HG03196 (cell line): ENCODE measurements at regions not wholly inside any gene's neighbourhood (a gene's known extent, or its start where the extent isn't known, plus 50 kb on each side); places are given as distances from the start of the nearest gene placed in this dataset.

ENCODE experiments used
- ATAC-seq: cut with Tn5 transposase; IDR thresholded peaks from one replicate; pipeline ENCODE4 v1.9.1; 2021; ENCODE audit not compliant: unreplicated experiment

DNA sequence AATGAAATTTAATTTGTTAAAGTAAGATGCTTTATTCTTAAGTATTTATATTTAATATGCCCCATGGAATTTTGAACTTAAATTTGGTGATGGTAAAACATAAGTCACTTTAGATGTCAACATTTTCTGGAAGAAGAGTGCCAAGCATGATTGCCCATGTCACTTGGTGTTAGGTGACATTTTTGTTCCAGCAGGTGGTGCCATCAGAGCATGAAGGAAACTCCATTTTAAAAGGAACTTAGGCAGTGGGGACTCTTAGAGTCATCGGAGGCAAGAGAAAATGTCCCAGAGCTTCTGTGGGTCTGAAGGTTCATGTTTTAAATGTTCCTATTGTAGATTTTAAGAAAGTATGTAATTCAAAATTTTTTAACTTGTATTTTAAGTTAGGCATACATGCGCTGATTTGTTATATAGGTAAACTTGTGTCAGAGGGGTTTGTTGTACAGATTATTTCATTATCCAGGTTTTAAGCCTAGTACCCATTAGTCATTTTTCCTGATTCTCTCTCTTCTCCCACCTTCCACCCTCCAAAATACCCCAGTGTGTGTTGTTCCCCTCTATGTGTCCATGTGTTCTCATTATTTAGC lies 789.3 kb downstream of the SEMA5A start:
- no peak for ATAC-seq

DNA sequence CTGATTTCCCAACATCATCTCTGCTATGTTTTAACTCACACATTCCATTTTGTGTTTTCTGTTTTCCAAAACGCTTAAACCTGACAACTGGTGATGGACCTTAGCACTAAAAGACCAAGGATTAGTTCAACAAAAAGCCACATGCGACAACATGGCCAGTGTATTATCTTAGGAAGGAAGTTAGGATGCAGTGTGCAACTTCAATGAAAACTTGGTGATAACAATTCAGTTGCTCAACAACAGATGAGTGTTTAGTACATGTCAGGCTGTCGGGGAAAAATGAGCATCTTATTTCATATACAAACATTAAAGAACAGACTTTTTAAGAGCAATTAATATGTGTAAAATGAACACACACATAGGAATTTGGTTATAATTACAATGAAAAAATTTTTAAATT lies 780.0 kb downstream of the SEMA5A start:
- ATAC-seq: no peak

DNA sequence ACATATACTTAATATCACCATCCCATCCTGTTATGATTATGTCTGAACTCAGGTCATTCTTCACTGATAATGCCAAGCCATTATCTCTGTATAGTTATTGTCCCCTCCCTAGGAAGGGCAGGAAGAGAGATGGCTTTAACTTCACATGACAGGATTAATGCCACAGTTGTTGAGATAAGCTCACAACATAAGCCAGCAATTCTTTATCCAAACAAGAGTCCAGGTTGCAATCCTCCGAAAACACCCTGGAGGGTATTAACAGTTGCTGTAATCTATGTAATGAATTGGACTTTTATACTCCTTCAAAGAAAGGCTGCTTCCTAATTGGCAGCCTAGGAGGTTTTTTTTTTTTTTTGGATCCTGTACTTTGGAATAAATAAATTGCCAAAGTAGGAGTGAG lies 779.4 kb downstream of the SEMA5A start:
- ATAC-seq: no peak

DNA sequence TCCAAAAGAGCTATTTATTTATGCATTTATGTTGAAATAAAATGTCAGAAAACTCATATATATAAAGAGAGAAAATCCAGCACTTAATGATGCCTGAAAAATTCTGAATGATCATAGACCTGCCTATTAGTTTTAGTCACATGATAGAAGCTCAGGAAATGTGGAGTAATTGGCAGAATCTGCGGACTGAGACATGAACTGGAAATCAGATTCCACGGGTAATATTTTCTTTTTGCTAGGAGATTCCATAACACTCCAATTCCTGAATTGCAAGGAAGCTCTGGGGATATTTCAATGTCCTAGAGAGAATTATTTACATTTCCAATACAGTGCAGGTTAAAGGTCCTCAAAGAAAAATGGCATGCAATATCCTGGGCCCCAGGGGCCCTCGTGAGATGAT lies 778.8 kb downstream of the SEMA5A start:
- ATAC-seq: no peak

DNA sequence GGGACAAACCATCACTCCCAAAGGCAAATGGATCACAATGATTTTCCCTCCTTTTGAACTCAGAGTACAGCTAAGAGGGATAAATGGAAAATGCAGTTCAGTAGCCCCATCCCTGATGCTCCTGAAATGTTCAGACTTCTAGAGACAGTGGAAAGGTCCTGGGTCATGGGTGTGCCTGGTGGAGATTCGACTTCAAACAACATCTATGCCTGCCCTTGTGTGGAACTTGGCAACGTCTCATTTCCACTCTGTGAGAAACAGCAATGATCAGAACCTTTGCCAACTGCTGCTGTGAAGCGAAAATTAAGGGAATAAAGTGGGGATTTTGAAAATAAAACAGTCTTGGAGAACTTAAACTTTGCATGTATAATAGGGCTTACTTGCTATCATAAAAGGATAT lies 778.1 kb downstream of the SEMA5A start:
- ATAC-seq: no peak

DNA sequence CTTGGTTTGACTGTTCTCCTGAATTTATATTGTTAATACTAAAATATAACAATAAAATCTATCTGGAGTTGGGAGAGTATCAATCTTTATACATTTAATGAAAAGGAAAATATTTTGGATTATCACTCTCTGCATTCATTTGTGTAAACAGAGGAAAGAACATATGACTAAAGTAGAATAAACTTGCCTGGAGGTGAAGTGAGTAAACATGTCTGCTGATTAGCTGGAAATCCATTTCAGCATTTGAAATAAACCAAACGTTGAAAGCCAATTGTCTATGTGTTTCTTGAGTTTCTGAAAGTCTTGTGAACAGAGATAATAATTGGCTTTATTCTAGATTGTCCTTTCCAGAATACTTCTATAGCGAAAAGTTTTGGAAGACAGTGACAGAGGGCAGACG lies 776.2 kb downstream of the SEMA5A start:
- no peak for ATAC-seq

DNA sequence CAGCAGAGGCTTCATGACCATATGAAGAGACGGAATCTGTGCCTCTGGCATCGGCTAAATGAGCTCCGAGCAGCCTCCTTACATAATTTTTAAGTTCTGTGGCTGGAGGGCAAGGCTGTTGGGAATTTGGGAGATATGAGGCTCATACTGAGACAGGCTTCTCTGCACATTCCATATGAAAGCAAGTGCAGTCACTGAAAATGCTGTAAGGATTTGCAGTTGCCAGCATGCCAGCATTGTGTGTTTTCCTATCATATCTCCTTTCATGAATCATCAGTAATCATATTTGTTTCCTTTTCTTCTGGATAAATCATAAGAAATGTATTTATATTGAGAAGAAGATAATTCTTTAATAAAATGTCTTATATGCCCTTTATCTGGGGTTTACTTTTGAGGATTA lies 775.4 kb downstream of the SEMA5A start:
- no peak for ATAC-seq

DNA sequence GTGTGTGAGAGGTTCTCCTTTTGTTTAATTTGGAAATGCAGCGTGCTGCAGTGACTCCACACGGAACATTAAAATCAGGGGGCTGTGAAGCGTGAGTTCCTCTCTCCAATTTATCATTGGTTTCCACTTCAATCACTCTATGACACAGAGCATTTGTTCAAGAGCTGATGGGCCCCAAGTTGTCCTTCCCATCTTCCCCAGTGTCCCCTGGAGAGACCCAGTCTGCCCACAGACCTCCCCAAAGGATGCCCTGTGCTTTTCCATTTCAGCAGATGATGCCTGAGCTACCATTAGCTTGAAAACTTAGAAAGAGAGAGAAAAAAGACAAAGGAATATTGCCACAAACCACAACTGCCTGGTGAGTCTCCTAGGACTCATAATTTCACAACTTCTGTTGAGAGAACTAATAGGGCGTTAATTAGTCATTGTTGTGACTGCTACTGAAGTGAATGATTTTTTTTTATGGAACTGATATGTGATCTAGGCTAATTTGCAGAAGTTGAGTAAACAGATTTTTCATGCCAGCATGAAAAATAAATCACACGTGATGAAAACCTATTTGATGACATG lies 772.7 kb downstream of the SEMA5A start:
- ATAC-seq: no peak

DNA sequence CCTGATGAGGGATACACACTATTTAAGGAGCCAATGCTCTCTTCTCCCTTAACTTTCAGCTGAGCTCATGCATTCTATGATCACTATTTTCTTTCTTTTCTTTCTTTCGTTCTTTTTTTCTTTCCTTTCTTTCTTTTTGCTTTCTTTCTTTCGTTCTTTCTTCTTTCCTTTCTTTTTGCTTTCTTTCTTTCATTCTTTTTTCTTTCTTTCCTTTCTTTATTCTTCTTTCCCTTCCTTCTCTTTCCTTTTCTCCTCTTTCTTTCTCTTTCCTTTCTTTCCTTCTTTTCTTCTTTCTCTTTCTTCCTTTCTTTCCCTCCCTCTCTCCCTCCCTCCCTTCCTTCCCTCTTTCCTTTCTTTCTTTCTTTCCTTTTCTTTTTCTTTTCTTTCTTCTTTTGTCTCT lies 761.2 kb downstream of the SEMA5A start:
- no peak for ATAC-seq

DNA sequence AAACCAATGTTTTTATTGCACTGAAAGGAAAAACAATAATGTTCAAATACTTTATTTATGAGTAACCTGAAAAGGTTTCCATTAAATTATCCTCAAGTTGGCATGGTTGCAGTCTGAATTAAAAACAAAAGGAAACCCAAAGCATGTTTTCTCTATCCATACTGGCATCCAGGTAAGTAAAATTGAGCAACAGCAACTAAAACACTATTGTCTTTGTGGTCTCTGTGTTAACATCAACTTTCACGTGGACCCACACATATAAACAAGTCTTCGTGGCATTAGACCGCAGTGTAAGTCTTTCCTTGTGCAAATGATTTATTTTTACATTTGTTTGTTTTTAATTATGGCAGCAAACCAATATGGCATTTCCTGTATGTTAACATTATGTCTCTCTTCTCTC lies 757.6 kb downstream of the SEMA5A start:
- ATAC-seq: no peak

DNA sequence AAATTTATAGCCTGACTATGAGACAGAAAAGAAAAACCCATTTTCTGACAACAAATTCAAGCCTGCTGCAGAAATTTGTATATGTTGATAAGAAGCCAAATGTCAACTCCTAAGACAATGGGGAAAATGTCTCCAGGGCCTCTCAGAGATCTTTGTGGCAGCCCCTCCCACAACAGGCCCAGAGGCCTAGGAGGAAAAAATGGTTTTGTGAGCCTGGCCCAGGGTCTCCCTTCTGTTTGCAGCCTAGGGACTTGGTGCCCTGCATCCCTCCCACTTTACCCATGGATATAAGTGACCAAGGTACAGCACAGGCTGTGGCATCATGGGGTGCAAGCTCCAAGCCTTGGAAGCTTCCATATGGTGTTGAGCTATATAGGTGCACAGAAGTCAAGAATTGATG lies 740.2 kb downstream of the SEMA5A start:
- ATAC-seq: no peak

DNA sequence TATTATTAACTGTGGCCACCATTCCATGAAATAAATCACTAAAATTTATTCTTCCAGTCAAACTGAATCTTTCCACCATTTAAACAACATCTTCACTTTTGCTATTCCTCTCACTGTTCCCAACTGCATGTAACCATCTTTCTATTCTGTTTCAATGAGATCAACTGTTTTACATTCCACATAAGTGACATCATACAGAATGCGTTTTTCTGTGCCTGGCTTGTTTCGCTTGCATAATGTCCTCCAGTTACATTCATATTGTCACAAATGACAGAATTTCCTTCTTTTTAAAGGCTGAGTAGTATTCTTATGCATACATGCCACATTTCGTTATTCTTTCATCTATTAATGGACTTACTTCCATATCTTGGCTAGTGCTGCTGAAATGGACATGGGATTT lies 738.2 kb downstream of the SEMA5A start:
- ATAC-seq: no peak

DNA sequence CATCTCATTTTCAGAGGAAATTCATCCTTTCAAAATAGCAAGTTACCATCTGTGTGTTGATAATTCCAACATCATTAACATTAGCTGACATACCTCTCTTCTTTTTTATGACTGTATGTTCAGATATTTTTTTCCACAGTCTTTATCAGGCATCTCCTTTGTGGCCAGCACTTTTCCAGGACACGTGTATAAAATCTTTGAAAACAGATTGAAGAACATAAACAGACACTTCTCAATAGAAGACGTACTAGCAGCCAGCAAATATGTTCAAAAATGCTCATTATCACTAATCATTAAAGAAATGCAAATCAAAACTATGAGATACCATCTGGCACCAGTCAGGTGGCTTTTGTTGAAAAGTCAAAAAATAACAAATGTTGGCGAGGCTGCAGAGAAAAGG lies 734.3 kb downstream of the SEMA5A start:
- ATAC-seq: no peak

DNA sequence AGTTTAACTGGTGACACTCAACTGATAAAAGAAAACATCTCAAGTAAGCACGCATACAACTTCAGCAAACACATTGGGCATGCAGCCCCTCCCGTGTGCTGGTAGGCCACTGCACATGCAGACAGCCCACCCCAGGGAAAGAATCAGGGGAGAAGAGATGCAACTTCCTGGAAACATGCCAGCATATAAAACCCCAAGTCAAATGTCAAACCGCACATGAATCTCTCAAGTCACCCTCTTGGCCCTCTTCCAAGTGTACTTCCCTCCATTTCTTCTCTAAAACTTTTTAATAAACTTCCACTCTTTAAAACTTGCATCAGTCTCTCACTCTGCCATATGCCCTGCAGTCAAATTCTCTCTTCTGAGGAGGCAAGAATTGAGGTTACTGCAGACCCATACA lies 732.7 kb downstream of the SEMA5A start:
- ATAC-seq: no peak

DNA sequence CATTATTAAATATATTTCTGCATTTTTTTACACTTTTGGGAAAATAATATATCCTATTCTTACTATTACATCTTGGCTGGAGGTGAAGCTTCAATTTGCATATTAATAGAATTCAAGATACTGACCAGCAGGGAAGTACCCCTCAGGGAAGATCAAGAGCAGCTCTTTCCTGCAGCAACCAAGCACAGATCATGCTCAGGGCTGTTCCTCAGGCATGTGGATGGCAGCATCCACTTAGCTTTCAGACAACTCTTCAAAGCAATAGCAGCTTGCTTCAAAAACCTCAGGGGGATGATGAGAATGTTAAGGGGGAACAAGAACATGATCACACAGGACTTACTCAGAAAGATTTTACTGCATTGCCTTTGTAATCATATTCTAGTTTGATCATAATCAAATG lies 731.8 kb downstream of the SEMA5A start:
- ATAC-seq: no peak

DNA sequence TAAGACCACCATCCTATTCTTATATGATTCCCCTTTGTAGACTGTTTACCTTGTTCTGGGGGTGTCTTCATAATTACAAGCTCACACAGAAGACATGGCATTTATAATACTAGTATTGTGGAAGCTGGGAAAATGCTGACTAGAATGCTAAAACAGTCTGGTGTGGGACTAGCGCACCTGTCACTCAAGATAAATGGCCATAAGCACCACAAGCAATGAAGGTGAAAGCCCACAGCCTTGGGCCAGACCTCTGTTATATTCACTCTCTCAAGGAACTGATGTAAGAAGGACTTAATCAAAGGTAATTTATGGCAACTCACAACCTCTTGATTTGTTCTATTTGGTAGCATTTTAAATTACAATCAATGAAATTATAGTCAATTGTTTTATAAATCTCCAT lies 721.5 kb downstream of the SEMA5A start:
- no peak for ATAC-seq

DNA sequence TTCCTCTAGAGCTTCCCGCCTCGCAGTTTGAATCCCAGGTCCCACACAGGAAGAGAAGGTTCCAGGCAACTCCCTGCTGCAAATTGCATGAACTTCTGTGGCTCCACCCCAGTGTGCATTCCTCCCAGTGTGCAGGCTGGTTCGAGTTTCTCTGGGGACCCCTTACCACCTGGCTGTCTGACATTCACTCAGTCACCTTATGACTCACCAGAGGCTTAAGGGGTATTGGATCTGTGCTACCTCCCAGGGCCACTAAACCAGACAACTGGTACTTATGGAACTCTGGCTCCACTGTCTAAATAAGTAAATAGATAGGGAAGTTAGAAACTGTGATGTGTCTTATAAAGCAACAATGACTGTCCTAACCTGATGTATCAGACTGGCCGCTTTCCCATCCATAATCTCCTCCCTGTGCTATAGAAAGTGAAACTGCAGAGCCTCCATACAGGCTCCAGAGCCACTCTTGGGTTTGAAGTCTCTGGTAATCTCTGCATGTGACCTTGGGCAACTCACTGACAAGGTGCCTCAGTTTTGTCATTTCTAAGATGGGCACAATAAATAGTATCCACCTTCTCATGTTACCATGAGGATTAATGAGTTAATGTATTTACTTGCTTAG lies 720.6 kb downstream of the SEMA5A start:
- no peak for ATAC-seq

DNA sequence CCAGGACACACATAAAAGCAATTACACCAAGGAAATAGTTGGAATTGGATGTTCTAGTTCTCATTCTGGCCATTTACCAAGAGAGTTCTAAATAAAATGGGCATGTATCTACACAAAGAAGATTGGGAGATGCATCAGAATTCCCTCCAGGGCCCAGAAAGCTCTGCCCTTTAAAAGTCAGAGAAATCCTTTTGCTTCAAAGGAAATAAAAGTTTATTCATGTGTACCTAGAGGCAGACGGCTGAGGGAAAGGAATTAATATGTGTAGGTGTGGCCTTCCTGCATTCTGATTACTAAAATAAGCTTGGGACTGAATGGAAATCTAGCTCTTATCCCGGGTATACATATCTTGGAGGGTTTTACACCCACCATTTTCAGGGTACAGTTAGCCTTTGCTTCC lies 719.4 kb downstream of the SEMA5A start:
- no peak for ATAC-seq

DNA sequence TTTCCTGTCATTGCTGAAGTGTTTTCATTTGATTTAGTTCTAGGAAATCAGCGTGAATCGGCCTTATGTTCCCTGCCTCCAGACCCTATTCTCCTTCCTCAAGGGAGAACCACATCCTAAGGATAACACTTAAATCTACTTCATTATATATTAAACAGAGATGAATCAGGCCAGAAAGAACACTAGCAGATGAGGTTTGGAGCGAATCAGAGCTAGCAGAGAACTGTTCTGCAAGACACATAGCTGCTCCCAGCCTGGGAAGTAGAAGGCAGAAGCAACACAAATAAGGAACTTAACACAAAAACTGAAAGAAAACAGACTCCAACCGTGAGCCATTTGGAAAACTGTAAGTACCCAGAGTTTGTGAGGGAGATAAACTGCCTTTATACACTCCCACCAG lies 718.2 kb downstream of the SEMA5A start:
- ATAC-seq: no peak

DNA sequence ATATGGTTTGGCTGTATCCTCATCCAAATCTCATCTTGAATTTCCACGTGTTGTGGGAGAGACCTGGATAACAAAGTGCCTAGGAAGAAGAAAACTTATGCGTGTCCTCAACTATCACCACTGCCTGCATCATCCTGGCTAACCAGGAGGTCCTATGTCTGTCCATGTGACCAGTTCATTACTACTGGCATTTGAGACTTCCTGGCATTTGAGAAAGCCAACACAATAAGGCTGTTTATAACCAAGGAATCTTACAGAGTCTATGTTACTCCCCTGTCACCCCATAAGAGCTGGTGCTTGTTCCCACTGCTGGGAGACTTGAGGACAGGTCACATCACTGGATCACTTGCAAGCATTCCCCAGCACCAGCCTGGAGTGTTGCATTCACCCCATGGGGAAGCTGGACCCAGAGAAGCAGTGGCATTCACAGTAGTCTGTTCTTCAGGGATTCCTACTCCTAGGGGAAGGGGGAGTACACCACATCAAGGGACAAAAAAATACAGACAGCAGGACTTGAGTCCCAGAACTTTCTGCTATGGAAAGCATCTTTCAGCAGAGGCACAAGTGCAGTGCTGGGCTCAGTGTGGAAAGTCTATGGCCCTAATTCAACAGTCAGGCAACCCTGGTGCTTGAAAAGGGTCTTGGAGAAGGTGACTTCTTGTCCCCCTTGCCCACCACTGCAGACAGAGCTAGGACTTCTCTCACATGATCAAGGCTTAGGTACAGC lies 717.1 kb downstream of the SEMA5A start:
- ATAC-seq: no peak

DNA sequence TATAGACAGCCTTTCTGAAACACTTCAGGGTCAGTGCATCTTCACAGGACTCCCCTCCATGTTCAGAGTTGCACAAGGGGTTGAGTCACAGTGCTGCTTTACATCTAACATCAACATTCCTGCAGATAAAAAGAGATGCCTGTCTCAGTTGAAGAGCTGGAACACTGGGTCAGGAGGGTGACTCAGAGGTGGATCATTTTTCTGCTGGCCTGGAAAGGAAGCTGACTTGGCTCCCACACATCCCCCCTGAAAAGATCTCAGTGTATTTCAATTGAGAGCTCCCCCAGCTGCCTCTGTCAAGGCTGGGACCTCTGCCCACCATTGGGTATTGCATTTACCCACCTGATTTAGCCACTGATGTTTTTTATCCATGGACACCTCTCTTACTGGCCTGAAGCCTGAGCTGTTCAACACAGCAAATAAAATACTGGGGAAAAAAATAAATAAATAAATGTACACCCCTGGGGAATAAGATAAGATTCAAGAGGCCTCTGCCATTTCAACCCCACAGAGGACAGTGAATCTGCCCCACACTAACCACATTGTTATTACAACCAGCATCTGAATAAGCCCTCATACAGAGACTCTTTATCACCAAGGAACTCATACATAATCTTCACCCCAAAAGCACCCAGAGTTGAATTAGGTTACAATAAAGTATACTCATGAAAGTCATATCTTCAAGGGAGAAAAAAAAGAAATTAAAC lies 716.4 kb downstream of the SEMA5A start:
- no peak for ATAC-seq

DNA sequence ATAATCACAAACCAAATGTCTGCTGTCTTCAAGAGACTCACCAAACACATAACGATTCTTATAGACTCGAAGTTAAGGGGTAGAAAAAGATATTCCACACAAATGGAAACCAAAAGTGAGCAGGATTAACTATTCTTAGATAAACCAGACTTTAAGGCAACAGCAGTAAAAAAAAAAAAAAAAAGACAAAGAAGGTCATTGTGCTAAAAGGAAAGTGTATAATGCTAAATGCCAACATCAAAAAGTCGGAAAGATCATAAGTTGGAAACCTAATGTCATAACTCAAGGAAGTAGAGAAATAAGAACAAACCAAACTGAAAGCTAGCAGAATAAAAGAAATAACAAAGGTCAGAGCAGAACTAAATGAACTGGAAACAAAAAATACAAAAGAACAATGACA lies 714.6 kb downstream of the SEMA5A start:
- no peak for ATAC-seq
